IMR-90 (cell line): ENCODE measurements at regions not wholly inside any gene's neighbourhood (a gene's known extent, or its start where the extent isn't known, plus 50 kb on each side); places are given as distances from the start of the nearest gene placed in this dataset.
A peak's percentile ranks its signal among the peaks of the same experiment; 100 is the strongest.

Experiments
- ATAC-seq: fragments of 200-7000 bp; cut with Tn5 transposase; 2 replicates; pipeline ENCODE4 v1.9.1; 2020; ENCODE audit warnings: low read depth, mild to moderate bottlenecking, moderate library complexity
- BruUV-seq: library from RNA; stranded (reverse); fragments of 400-500 nt; replicated peaks from 2 replicates; lab custom pipeline; 2021; lab: Mats Ljungman, UMichigan
- CTCF ChIA-PET: fragments of 300-600 bp; formaldehyde crosslinking; extraction: SDS; loops from one replicate; lab custom pipeline; 2021; ENCODE audit warnings: antibody characterized with exemption; lab: Yijun Ruan, JAX
- POLR2A ChIA-PET: fragments of 300-600 bp; sonication (Branson Sonifier 250); formaldehyde crosslinking; loops from one replicate; lab custom pipeline; 2022; ENCODE audit warnings: antibody characterized with exemption; ENCODE audit not compliant: unreplicated experiment; lab: Charles Lee
- DNase-seq: peaks from one replicate; pipeline ENCODE4 v3.0.0; 2013
- H2AFZ ChIP-seq: replicated peaks from 2 replicates; pipeline ENCODE3; 2013; ENCODE audit warnings: low read length, mild to moderate bottlenecking; ENCODE audit not compliant: poor library complexity
- H2AK5ac ChIP-seq: 2 replicates; pipeline ENCODE4 v1.6.1; 2013; ENCODE audit warnings: low read depth, low read length, inconsistent platforms
- H2AK9ac ChIP-seq: replicated peaks from 2 replicates; pipeline ENCODE3; 2013; ENCODE audit warnings: mild to moderate bottlenecking, low read depth, low read length, moderate library complexity; ENCODE audit not compliant: poor library complexity
- H2BK120ac ChIP-seq: 2 replicates; pipeline ENCODE4 v1.6.1; 2013; ENCODE audit warnings: low read depth, low read length, inconsistent platforms
- H2BK15ac ChIP-seq: 3 replicates; pipeline ENCODE4 v1.6.1; 2013; ENCODE audit warnings: low read depth, low read length, inconsistent platforms
- H2BK20ac ChIP-seq: 2 replicates; pipeline ENCODE4 v1.6.1; 2013; ENCODE audit warnings: low read depth, mild to moderate bottlenecking, inconsistent platforms, low read length, moderate library complexity
- H2BK5ac ChIP-seq: 2 replicates; pipeline ENCODE4 v1.6.1; 2013; ENCODE audit warnings: mild to moderate bottlenecking, low read depth, low read length, inconsistent platforms; ENCODE audit not compliant: poor library complexity, severe bottlenecking
- H3K14ac ChIP-seq: replicated peaks from 2 replicates; pipeline ENCODE4 v1.6.1; 2013; ENCODE audit warnings: low read depth, low read length, inconsistent platforms
- H3K18ac ChIP-seq: 2 replicates; pipeline ENCODE4 v1.6.1; 2013; ENCODE audit warnings: low read depth, low read length, control low read depth
- H3K23ac ChIP-seq: 2 replicates; pipeline ENCODE4 v1.6.1; 2013; ENCODE audit warnings: low read depth, low read length, inconsistent platforms
- H3K27ac ChIP-seq: 2 replicates; pipeline ENCODE4 v1.5.1; 2013; ENCODE audit warnings: mild to moderate bottlenecking, control low read depth, low read length; ENCODE audit not compliant: insufficient read depth
- H3K27me3 ChIP-seq: 2 replicates; pipeline ENCODE4 v1.6.1; 2013; ENCODE audit warnings: low read length; ENCODE audit not compliant: control insufficient read depth, insufficient read depth
- H3K36me3 ChIP-seq: 2 replicates; pipeline ENCODE4 v1.6.1; 2013; ENCODE audit warnings: low read length, mixed read lengths; ENCODE audit not compliant: control insufficient read depth, insufficient read depth
- H3K4ac ChIP-seq: 2 replicates; pipeline ENCODE4 v1.6.1; 2013; ENCODE audit warnings: low read depth, low read length, inconsistent platforms
- H3K4me1 ChIP-seq: 2 replicates; pipeline ENCODE4 v1.6.1; 2013; ENCODE audit warnings: low read length, mixed read lengths; ENCODE audit not compliant: control insufficient read depth, insufficient read depth
- H3K4me2 ChIP-seq: 2 replicates; pipeline ENCODE4 v1.6.1; 2013; ENCODE audit warnings: low read depth, mild to moderate bottlenecking, control low read depth, low read length, moderate library complexity
- H3K4me3 ChIP-seq: 2 replicates; pipeline ENCODE4 v1.5.1; 2013; ENCODE audit warnings: low read depth, mild to moderate bottlenecking, control low read depth, low read length, moderate library complexity; ENCODE audit not compliant: insufficient read depth
- H3K56ac ChIP-seq: 2 replicates; pipeline ENCODE4 v1.6.1; 2013; ENCODE audit warnings: low read length, inconsistent platforms; ENCODE audit not compliant: insufficient read depth; ENCODE audit errors: extremely low read depth
- H3K79me1 ChIP-seq, 2 experiments: 2 replicates each; pipeline ENCODE4 v1.6.1; 2013; ENCODE audit warnings: low read length in 2 of 2, inconsistent platforms in 1 of 2, low read depth in 1 of 2
- H3K9ac ChIP-seq: 2 replicates; pipeline ENCODE4 v1.6.1; 2013; ENCODE audit warnings: low read depth, low read length, control low read depth
- H3K9me1 ChIP-seq: 2 replicates; pipeline ENCODE4 v1.6.1; 2013; ENCODE audit warnings: low read length, inconsistent platforms; ENCODE audit not compliant: insufficient read depth
- H3K9me3 ChIP-seq: 2 replicates; pipeline ENCODE4 v1.6.1; 2013; ENCODE audit warnings: low read length; ENCODE audit not compliant: control insufficient read depth, insufficient read depth
- H4K20me1 ChIP-seq: 2 replicates; pipeline ENCODE4 v1.6.1; 2013; ENCODE audit warnings: low read length, inconsistent platforms; ENCODE audit not compliant: insufficient read depth
- H4K5ac ChIP-seq: 2 replicates; pipeline ENCODE4 v1.6.1; 2013; ENCODE audit warnings: mild to moderate bottlenecking, low read depth, low read length, control low read depth
- H4K8ac ChIP-seq, 2 experiments: 2 replicates each; pipeline ENCODE4 v1.6.1; 2013; ENCODE audit warnings: low read depth in 2 of 2, low read length in 2 of 2, control low read depth in 1 of 2, inconsistent platforms in 1 of 2
- H4K91ac ChIP-seq: 2 replicates; pipeline ENCODE4 v1.6.1; 2013; ENCODE audit warnings: low read depth, low read length, inconsistent platforms; ENCODE audit not compliant: insufficient read depth
- CEBPB ChIP-seq: IDR thresholded peaks from 2 replicates; pipeline ENCODE4 v1.6.1; 2012; ENCODE audit warnings: low read depth, low read length, improper control_type of control experiment
- CHD1 ChIP-seq: IDR thresholded peaks from 2 replicates; pipeline ENCODE4 v1.6.1; 2012; ENCODE audit warnings: low read depth, low read length, improper control_type of control experiment
- WGBS, 2 experiments: methylation state at CpG; one replicate each; pipeline versions ENCODE4 v1.1.5 to v1.1.7; 2013; ENCODE audit warnings: missing lambda C conversion rate in 2 of 2; ENCODE audit not compliant: insufficient read length in 1 of 2; ENCODE audit errors: extremely low coverage in 2 of 2; 5-methylcytosine and 5-hydroxymethylcytosine counted together
- dilution Hi-C: fragments of 300-500 bp; cut with HindIII; formaldehyde crosslinking; loops from one replicate; pipeline ENCODE4 v1.14.3; 2018; ENCODE audit warnings: low sequenced_read_pairs; ENCODE audit not compliant: unreplicated experiment
- in situ Hi-C: fragments of 300-500 bp; cut with MboI; formaldehyde crosslinking; loops from 3 replicates; pipeline ENCODE4 v1.14.3; 2019; ENCODE audit warnings: low sequenced_read_pairs, inconsistent platforms, mixed read lengths
- intact Hi-C: fragments of 100-400 bp; cut with micrococcal nuclease; formaldehyde crosslinking; loops from 2 replicates; pipeline ENCODE4 v1.10.0; 2022

DNA sequence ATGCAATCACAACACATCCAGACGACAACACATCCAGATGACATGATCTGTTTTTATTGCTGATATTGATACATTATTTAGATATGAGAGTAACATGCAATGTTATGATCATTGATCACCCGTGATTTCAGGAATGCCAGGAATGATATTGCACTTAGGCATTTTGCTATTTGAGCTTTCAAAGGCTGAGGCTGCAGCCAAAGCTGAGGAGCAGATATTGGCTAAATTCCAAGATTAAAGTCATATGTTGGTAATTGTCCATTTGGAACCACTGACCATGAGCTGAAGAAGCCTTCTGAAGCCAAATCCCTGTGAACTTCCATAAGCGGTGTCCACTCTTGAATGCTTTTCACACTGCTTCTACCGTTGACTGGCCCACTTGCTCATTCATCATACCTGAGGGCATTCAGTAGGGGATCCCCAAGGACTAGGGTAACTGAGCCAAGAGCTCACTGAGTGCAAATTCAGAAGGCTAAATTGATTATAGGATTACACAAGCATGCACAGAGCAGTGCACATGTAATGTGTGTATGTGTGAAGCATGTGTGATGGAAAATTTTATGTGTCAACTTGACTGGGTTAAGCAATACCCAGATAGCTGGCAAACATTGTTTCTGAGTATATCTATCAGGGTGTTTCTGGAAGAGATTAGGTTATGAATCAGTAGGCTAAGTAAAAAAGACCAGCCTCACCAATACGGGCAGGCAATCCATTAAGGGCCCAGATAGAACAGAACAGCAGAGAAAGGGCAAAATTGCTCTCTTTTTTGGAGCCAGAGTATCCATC is 92.1 kb upstream of the PLAAT1 start:
- Histone ChIP-seq H3K14ac (no peak overlapping the region), H3K9ac (no peak overlapping the region), H3K4me2 (no peak overlapping the region), H3K23ac (no peak overlapping the region), H3K79me1 (no peaks in the 10 kb centered on the region), H4K8ac (no peak overlapping the region), H4K20me1 (no peaks in the 10 kb centered on the region), H3K9me3 (no peaks in the 10 kb centered on the region), H3K56ac (no peak overlapping the region), H2BK120ac (no peak overlapping the region), H2BK15ac (no peak overlapping the region), H2BK20ac (no peak overlapping the region), H3K27me3 (no peaks in the 10 kb centered on the region), H2BK5ac (no peak overlapping the region), H4K91ac (no peak overlapping the region), H2AK5ac (no peak overlapping the region), H3K27ac (no peak overlapping the region), H3K18ac (no peak overlapping the region), H4K5ac (no peak overlapping the region), H2AK9ac (no peak overlapping the region), H3K9me1 (no peaks in the 10 kb centered on the region), H3K4ac (no peak overlapping the region), H2AFZ (no peak overlapping the region), H3K4me1 (no peaks in the 10 kb centered on the region), H3K36me3 (no peaks in the 10 kb centered on the region), H3K4me3 (no peak overlapping the region)
- no CpG with 5 or more reads among the region's 5 CpGs for WGBS, 2 experiments
- POLR2A ChIA-PET: no interaction called here
- BruUV-seq: no TSS peak
- intact Hi-C loops: no loop called here
- CTCF ChIA-PET: no interaction called here
- dilution Hi-C loops: no loop called here
- DNase-seq (no peak), ATAC-seq (no peak)
- TF ChIP-seq CHD1 (no peak), CEBPB (peak; percentile 39; the same call in 1 of the 2 replicates)
- in situ Hi-C loops: no loop called here
